ENCODE measurements at regions not wholly inside any gene's neighbourhood (a gene's known extent, or its start where the extent isn't known, plus 50 kb on each side); places are given as distances from the start of the nearest gene placed in this dataset.

DNA sequence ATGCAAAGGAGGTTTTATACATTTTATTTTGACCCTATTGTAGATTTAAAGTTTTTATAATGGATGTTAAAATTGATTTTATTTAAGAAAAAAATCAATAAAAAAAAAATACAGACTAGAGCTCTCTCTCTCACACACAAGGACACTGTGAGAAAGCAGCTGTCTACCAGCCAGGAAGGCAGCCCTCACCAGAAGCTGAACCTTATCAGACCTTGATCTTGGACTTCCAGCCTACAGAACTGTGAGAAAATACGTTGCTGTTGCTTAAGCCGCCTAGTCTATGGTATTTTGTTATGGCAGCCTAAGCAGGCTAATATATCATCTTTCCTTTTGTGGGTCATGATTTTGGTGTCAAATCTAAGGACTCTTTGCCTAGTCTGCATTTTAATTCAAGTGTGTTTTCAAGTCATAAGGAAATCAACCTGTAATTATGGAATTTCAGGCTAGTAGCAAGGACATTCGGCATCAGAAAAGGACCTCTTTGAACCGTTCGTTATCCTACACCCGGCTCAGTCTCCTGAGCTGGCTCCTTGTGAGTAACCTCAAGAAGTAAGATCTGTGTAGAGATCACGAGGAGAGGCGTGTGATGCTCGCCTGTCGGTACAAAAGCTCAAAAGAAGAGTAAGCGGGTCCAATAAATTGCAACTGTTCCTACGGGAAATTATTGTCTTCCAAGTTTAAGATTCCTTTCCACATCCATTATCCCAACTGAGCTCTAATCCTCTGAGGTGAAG, 98.2 kb downstream of the PDCL3 start:
- no peak for DNase-seq (ENCODE audit: low read depth, low spot score)

DNA sequence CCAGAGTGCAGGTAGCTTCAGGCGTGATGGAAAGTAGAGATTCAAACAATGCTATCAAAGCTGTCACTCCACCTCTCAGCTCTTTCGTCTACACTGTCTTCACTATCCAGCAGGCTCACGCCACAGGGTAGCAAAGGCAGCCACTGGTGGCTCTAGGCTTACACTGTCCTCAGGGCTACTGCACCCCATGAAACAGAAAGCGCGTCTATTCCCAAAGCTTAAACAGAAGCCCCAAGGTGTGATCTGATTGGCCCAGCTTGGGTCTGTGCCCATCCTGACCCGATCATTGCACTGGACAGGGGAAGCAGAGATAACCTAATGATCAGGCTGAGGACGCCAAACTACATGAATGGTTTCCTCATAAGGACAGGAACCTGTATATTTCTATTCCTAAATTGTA, 100.1 kb downstream of the PDCL3 start:
- no peak for DNase-seq (ENCODE audit: low read depth, low spot score)

DNA sequence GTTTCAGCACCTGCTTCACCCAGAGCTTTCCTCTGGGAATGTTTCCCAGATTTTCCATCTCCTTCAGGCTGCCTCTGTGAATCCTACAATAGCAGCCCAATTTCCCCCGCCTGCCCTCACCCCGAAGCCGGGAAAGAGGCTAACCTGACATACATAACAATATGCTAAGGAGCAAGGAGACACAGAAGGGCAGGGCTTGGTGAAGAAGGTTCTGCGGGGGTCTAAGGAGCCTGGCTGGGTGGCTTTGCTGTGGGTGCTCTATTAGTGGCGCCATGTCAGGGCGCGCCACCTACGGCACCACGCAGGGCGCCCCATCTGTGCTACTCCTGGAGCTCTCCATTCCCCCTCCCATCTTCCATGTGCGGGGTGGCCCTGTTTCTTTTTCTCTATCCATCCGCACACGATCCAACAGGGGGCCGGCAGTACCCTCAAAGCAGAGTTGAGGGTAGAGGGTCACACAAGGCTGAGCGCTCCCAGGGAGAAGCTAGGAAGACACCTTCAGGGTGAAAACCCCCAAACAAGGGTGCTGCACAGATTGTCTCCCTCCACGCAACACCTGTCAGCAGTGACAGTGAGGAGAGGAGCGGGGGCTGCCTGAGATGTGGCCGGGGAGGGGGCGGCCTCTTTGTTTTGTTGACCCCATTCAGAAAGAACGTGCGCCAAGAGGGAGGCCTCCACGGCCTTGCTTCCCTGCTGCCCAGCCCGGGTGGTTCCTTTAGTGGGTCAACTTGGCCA, 101.4 kb downstream of the PDCL3 start:
- no peak for DNase-seq (ENCODE audit: low read depth, low spot score)

DNA sequence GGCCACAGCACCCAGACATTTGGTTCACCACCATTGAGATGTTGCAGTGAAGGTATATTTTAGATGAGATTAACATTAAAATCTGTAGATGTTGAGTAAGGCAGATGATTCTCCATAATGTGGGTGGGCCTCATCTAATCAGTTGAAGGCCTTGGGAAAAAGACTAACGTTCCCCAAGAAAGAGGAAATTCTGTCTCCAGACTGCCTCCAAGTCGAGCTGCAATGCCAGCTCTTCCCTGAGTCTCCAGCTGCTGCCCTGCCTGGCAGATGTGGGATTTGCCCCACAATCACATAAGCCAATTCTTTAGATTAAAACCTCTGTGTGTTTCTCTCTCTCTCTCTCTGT, 101.9 kb downstream of the PDCL3 start:
- DNase-seq (ENCODE audit: low read depth, low spot score) = no peak

DNA sequence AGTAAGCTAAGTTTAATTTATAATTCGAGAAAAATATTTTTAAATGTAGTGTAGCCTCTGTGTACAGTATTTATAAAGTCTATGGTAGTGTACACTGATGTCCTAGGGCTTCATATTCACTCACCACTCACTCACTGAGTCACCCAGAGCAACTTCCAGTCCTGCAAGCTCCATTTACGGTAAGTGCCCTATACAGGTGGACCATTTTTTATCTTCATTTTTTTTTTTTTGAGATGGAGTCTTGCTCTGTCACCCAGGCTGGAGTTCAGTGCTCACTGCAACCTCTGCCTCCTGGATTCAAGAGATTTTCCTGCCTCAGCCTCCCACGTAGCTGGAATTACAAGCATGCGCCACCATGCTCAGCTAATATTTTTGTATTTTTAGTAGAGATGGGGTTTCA, 104.2 kb downstream of the PDCL3 start:
- DNase-seq (ENCODE audit: low read depth, low spot score) = no peak

DNA sequence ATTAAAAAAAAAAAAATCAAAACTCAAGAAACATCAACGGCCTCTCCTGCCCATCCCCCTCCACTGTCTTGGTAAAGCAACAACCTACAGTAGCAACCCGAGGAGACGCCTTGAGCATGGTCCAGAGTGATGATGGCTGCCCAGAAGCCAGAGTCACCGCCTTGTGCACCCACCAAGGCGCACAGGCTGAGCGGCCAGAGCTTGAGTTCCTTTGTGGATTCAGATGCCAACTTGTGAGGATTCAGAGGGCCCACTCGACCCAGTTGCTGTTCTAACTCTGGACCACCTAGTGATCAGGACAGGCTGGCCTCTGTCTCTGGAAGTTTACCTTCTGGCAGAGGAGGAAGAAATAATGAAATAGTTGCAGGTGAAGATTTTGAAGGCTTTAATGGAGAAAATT, 105.0 kb downstream of the PDCL3 start:
- DNase-seq (ENCODE audit: low read depth, low spot score) = no peak

DNA sequence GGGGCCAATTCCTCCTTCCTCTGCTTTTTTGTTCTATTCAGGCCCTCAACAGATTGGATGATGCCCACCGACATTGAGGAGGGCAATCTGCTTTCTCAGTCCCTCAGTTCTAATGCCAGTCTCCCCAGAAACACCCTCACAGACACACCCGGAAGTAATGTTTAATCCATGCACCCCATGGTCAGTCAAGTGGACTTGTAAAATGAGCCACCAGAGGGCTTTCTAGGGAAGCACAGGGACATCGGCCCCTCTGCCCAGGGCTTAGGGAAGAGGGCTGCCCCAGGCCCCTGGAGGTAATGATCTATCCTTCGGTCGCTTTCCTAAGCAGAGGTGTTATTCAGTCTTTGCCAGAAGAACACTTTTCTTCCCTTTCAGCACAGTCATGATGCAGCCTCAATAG, 107.4 kb downstream of the PDCL3 start:
- DNase-seq (ENCODE audit: low read depth, low spot score) = no peak

DNA sequence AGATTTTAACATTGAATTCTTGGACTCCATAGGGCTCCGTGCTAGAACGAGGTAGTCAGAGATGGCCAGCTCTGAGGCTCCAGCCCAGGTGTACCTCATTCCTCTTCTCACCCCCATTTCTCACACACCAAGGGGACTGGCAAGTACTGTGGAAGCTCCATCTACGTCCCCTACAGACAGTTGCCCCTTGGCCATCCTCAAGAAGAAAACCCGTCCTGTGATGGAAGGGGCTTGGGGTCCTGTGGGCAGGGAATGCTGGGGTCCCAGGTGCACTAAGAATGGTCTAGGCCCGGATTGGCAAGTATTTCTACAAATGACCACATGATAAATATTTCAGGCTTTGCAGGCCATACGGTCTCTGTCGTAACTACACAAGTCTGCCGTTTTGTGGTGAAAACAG, 110.3 kb downstream of the PDCL3 start:
- no peak for DNase-seq (ENCODE audit: low read depth, low spot score)

DNA sequence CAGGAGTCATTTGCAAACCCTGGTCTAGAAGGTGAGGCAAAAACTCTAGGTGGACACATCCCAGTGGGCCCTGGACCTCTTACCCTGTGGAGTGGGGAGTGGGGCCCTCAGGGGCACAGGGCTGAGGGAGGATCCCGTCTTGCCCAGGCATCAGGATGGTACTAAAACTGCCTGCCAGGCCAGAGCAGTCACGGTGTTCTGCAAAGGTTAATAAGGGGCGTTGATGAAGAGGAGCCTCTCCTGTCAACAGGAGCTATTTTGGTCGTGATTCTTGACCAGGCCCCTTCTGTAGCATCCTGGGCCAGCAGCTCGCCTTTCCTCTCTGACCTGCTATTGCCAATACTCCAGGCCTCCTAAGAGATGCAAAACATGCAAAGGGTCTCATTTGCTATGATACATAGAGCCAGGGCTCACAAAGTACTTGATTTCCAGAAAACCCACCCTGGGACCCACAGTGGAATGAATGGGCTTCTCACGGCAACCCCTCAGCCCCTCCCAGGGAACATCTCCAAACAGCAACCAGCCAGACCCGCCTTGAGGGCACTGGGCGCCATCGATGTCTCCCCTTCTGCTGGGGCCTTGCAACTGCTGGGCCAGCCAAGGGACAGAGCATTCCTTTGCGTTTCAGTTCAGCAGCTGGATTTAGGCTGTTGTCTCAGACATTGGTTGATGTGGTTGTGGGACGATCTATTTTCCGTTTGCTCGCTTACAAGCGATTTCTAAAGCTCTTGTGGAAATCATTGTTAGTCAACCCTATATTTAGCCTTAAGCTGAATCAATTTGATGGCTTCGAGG, 111.1 kb downstream of the PDCL3 start:
- DNase-seq (ENCODE audit: low read depth, low spot score) = no peak

DNA sequence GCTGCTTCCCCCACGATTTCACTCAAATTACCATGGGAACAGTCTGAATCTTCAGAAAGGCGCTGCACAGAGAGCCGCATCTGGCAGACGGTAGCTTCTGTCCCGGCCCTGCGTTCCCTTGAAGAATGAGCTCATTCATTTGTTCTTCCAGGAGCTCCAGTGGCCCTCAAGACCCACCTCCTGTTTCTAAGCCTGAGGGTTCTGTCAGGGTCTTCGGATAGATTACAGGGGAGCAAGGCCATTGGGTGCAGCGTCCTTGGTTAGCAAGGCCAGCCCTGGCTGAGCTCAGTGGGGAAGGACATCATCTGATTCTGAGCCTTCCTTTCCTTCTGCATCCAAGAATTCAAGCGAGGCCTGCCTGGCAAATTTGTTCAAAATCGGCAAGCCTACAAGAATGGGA, 111.9 kb downstream of the PDCL3 start:
- no peak for DNase-seq (ENCODE audit: low read depth, low spot score)

DNA sequence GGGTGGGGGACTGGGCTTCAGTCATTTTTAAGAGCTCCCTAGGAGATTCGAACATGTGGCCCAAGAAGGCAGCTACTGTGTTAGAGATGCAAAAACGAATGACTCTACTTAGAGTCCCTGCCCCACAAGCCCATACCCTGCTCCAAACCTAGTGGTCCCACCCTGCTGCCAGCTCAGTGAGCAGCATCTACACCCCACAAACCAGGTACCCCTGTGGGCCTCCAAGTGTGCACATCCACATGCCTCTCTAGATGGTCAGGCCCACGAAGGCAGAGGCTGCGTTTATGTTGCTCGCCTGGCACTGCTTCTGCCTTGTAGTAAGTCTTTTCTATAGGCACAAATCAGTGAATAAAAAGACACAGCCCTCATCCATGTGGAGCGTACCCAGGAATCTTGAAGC, 112.6 kb downstream of the PDCL3 start:
- no peak for DNase-seq (ENCODE audit: low read depth, low spot score)

DNA sequence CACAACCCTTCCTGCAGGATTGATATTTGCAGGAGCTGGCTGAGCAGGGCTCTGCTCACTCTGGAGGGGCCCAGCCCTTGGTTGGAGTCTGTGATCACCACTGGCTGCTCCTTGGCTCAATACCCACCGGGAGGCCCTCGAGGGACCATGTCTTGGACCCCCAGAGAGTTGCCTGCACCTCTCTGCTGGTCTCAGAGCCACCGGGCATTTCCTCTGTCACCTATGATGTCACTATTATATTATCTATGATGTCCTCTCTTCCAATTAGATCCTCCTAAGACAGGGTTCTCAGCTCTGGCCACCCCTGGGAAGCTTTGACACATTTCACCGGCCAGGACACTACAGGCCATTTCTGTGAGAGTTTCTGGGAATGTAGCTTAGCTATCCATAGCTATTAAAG, 113.1 kb downstream of the PDCL3 start:
- no peak for DNase-seq (ENCODE audit: low read depth, low spot score)

DNA sequence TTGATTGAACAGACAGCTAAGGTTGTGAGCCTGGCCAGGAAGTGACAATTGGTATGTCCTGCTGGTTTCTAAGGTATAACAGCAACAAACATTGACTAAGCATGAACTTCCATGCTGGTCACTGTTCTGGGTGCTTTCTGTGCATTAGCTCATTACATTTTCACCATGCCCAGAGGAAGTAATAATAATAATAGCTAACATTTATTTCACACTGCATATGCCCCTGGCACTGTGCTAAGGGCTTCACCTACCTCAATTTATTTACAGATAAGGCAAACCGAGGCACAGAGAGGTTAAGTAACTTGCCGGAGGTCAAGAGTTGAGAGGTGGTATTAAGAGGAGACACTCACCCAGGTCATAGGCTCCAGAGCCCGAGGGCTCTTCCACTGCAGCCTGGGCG, 113.6 kb downstream of the PDCL3 start:
- no peak for DNase-seq (ENCODE audit: low read depth, low spot score)

DNA sequence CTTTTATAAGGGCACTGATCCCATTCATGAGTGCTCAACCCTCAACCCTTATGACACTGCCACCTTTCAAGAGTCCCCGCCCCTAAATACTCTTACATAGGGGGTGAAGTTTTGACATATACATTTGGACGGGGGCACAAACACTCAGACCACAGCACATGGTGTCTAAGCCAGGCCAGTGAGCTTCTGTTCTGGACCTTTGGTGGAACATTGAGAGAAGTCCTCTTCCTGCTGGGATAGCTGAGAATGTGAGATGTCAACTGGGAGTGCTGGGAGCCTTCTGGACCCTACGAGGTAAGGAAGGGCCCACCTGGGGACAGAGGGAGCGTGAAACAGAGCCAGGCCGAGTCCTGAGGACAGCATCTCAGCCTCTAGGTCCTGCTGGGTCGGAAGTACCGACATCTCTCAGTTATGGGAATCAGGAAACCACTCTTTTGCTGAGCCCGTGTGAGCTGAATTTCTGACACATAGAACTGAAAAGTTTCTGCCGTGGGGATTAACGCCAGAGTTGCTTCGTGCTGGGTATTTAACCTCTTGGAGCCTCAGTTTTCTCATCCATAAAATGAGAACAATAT, 114.9 kb downstream of the PDCL3 start:
- no peak for DNase-seq (ENCODE audit: low read depth, low spot score)

DNA sequence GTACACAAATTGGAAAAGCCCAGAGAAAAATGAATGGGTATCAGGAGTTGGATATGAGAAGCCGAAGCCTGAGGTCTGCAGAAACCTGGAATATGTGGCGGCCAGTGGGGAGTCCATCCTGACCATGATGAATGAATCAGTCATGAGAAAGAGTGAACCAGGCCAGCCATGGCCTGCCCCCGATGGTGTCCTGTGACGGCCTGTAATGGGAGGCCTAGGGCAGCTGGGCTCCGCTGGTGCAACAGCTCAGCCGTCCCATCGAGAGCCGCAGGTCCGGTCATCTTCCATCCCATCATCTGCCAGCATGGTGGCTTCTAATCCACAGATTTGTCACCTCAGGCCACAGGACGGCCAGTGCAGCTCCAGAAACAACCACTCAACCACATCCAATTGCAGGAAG, 116.4 kb downstream of the PDCL3 start:
- DNase-seq (ENCODE audit: low read depth, low spot score) = no peak

DNA sequence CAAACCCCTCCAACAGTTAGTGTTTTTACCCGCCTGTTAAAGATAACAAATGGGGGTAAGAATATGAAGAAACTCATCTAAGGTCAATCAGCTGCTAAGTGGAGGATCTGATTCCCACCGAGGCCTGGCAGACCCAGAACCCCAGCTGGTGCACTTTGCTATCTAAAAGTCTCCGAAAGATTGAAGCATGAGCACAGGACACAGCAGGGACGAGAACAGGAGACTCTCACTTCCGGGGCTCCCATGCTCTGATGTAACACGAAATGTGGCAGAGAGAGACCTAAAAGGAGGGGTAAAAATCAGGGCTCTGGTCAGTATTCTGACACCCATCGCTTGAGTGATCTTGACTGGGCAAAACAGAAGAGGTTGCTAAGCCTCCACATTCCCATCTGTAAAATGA, 119.7 kb downstream of the PDCL3 start:
- DNase-seq (ENCODE audit: low read depth, low spot score) = no peak

DNA sequence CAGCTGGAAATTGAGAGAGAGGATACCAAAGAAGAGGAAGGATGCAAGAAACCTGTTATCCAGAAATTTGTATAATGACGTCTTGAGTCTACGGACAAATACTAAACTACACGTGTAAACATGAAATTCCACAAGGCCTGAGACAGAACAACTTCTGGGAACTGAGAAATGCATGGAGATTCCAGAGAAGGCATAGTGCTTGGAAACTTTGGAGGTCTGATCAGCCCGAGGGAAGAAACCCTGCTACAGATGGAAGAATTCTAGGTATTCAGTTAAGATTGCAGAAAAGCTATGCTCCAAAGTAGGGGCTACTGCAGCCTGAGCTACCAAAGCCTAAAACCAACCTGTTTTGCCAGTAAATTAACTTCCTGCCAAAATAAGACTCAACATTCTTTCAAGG, 120.4 kb downstream of the PDCL3 start:
- no peak for DNase-seq (ENCODE audit: low read depth, low spot score)

DNA sequence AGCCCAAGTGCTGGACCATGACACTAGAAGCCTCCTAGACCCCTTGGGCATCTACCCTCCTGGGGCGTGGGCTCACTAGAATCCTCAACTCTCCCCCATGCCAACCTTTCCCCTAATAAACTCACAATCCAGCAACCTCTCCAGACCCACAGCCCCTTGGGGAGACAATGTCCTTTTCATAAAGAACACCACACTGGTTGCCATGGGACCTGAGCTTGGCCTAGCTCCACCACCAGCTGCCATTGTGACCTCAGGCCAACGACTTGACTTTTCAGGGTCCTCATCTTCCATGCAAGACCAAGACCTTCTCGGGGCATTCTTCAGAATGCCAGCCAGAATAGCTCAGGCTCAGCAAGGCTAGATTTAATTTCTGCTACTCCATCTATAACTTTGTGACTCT, 128.1 kb upstream of the NPAS2 start:
- DNase-seq (ENCODE audit: low read depth, low spot score) = no peak

DNA sequence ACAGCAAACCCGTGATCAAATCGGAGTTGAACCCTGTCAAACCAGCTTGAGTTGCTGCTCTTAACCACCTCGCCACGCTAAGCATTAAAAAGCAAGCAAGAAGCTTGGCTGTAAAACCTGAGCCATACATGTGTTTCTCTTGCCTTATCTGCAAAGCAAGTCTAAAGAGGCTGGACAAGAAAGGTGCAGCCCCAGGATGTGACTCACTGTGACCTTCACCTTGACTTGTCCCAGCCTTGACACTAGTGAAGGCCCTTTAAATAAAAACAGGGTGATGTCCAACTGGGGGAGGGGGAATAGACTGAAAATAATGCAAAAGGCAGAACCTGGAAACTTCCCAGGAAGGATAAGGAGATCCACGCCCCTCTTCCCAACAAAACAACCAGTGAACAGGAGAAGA, 127.6 kb upstream of the NPAS2 start:
- no peak for DNase-seq (ENCODE audit: low read depth, low spot score)

DNA sequence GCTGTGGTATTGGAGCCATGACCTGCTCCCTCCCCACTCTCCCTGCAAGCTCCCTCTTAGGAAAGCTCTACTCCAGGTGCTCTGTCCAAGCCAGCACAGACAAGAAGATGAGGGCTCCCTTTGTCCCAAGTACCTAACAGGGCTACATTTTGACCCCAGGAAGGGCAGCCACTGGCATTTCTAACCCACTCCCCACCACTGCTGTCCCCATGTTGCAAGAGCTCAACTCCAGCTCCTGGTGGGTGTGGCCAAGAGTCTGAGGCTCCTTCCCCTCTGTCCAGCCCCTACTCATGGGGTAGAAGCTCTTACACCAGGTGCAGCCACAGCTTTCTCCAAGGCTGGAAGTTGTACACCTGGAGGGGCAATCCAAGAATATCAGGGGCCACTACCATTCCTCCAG, 127.0 kb upstream of the NPAS2 start:
- no peak for DNase-seq (ENCODE audit: low read depth, low spot score)

DNA sequence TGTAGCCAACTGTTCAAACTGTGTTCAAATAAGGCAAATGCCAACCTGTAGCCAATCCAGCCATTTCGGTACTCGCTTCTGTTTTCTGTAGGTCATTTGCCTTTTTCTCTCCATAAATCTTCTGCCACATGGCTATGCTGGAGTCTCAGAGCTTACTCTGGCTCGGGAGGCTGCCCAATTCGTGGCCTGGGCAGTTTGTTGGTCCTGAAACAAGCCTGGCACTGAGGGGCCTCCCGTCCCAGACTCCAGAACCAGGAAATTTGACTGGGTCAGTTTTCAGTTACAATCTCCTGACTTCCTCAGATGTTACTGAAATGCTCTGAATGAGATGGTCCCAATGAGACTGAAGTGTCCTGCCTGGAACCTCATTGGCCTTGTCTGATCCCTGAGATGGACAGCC, 120.8 kb upstream of the NPAS2 start:
- DNase-seq (ENCODE audit: low read depth, low spot score) = no peak

DNA sequence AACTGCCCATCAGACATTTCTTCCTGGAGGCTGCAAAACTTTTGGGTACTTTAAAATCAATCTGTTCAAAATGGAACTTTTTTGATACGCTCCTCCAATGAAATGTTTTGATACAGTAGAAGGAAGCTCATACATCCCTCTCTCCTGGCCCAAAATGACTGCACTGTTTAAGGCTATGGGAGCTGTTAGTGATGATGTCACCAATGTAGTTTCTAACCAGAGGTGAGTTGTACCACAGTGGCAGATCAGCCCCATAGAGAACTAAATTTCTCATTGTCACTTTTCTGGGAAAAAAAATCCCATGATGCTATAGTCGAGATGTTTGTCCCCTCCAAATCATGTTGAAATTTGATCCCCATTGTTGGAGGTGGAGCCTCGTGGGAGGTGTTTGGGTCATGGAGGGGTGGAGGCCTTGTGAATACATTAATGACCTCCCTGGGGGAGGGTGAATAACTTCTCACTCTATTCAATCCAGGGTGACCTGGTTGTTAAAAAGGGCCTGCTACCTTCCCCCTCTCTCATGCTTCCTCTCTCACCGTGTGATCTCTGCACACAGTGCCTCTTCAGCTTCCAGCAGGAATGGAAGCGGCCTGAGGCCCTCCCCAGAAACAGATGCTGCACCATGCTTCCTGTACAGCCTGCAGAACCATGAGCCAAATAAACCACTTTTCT, 117.4 kb upstream of the NPAS2 start:
- no peak for DNase-seq (ENCODE audit: low read depth, low spot score)

Data from astrocyte of the hippocampus (primary cell).